AG09309 (cell line): ENCODE measurements at regions not wholly inside any gene's neighbourhood (a gene's known extent, or its start where the extent isn't known, plus 50 kb on each side); places are given as distances from the start of the nearest gene placed in this dataset.

Experiments
- DNase-seq: peaks from one replicate; pipeline ENCODE4 v3.0.0-alpha.2; 2010; ENCODE audit warnings: low read depth
- H3K4me3 ChIP-seq: 2 replicates; pipeline ENCODE4 v1.5.1; 2011; ENCODE audit warnings: mild to moderate bottlenecking, low read depth, low read length, moderate library complexity; ENCODE audit not compliant: control insufficient read depth
- TF ChIP-seq, protein P1 (sequence below): IDR thresholded peaks from 2 replicates; pipeline ENCODE4 v1.5.1; 2011; ENCODE audit warnings: mild to moderate bottlenecking, low read depth, low read length, inconsistent platforms; ENCODE audit not compliant: insufficient read depth, control insufficient read depth; ENCODE audit errors: missing control alignments

DNA sequence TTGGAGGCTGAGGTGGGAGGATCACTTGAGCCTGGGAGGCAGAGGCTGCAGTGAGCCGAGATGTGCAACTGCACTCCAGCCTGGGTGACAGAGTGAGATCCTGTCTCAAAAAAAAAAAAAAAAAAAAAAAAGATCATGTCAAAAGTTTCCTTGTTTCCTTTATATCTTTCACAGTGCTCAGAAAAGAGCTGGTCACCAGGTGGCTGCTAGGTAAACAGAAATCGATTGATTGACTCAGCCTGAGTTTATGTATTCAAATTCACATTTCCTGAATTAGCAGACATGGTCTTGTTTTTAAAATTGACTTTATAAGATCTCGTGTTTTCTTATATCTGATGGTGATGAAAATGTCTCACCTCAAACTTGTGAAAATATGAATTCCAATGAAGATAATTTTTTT lies 261.8 kb upstream of the FANCL start:
- TF ChIP-seq, protein P1, sequence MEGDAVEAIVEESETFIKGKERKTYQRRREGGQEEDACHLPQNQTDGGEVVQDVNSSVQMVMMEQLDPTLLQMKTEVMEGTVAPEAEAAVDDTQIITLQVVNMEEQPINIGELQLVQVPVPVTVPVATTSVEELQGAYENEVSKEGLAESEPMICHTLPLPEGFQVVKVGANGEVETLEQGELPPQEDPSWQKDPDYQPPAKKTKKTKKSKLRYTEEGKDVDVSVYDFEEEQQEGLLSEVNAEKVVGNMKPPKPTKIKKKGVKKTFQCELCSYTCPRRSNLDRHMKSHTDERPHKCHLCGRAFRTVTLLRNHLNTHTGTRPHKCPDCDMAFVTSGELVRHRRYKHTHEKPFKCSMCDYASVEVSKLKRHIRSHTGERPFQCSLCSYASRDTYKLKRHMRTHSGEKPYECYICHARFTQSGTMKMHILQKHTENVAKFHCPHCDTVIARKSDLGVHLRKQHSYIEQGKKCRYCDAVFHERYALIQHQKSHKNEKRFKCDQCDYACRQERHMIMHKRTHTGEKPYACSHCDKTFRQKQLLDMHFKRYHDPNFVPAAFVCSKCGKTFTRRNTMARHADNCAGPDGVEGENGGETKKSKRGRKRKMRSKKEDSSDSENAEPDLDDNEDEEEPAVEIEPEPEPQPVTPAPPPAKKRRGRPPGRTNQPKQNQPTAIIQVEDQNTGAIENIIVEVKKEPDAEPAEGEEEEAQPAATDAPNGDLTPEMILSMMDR = no peak
- DNase-seq = no peak
- no peak overlapping the region for H3K4me3 ChIP-seq

DNA sequence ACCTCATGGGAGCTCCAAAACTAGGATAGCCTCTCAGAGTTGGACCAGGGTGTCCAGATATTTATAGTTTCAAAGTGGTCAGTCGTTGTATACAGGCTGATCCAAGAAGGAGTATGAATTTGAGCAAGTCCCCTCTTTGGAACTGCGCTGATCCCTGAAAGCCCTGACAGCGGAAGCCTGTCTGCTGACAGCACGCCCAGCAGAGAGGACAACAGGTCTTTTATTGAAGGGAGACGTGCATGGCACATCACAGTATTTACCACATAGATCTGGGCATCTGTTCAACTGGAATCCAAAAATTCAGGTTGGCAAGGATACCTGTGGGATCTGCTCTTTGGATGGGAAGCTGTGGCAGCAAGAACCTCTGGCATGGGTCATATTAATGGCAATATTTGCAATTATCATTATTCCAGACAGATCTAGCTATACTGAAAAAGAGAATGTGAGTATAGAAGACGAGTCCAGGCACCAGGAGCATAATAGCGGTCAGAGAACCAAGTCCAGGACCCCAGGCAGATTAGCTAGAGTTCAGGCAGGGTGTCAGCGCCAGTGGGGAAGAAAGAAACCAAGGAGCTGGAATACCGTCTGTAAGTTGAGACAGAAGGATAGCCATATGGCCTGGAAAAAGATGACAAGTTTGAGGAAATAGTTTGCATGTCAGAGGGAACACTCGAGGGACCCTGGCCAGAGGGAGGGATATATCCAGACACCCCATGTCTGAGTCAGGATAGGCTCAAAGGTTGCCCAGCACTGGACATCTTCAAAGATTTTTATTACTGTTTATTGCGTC lies 260.4 kb upstream of the FANCL start:
- TF ChIP-seq, protein P1 = no peak
- no peak for DNase-seq

DNA sequence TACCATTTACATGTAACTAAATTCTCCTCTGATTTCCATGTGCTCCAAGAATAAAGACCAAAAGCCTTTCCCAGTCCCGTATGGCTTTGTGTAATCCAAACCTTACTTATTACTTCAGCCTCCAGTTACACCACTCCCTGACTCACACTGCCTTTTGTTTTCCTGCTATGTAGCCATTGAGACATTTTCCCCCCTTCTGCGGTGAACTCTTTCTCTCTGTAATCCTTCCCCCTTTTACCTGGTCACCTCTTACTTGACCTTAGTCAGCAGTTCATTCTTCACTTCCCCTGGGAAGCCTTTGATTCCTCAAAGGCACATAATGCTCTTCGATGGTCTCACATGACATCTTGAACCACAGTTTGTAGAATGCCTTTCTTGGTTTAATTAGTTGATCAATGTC lies 256.0 kb upstream of the FANCL start:
- no peak for DNase-seq
- H3K4me3 ChIP-seq = no peak overlapping the region
- TF ChIP-seq, protein P1 = no peak

More for the DNA sequence above, 260.4 kb upstream of the FANCL start:
- H3K4me3 ChIP-seq = no peak overlapping the region

DNA sequence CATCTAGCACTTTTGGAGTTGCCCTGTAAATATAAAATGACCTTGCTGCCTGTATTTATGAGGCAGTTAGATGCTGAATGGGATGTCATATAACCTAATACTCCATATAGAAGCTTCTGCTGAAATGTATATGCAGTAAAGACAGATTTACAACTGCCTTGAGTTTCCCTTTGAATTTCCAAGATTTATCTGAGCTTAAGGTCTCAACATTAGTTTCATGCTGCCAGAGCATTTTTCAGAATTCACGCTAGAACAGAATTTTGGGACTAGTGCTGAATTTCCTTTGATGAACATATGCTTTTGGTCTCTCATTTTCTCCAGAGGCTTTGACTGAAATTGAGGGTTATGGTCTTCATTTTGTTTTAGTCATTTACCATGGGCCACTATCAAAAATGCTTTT lies 254.7 kb upstream of the FANCL start:
- DNase-seq = no peak
- no peak overlapping the region for H3K4me3 ChIP-seq
- TF ChIP-seq, protein P1 = no peak

DNA sequence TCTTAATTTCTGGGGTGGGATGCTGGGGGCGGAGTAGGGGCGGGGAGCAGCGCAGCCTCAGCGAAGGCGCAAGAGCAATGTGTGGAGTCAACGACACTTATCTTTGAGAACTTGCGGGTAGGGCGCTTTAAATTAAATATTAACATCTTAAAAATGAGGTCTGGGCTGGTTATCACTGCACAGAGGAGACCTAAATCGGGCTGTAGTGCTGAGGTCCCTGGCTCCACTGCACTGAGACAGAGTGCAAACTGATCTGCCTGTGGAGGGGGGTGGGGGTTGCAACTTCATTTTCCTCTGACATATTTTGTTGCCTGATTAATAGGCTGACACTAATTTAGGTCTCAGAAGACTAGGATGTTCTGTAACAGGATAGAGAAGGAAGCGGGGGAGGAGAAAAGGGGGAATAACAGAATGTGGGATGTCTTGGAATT lies 253.0 kb upstream of the FANCL start:
- no peak for DNase-seq

DNA sequence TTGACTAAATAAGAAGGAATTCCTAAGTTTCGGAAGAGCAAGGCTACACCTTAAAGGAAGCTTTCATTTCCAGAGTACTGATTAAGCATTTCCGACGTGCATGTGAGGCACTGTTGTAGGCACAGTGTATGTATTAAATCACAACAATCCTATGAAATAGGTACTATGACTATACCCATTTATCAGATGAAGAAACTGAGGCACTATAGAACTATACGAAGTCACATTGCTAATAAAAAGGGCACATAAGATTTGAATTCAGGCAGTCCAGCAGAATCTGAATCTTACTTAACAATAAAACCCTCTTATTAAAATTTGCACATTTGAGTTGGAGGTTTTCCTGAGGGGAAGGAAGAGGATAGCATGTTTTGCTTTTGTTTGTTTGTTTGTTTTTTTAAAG lies 243.5 kb upstream of the FANCL start:
- no peak overlapping the region for H3K4me3 ChIP-seq
- TF ChIP-seq, protein P1 = no peak
- DNase-seq = no peak

More for the DNA sequence above, 253.0 kb upstream of the FANCL start:
- TF ChIP-seq, protein P1 = no peak
- H3K4me3 ChIP-seq = no peak overlapping the region
